SW 1271 (cell line): ENCODE measurements at regions not wholly inside any gene's neighbourhood (a gene's known extent, or its start where the extent isn't known, plus 50 kb on each side); places are given as distances from the start of the nearest gene placed in this dataset.
"Not testable (repeated sequence)": the region's sequence is repeated elsewhere in the genome, so short reads cannot be mapped to it uniquely, and the experiment has no call there.

ENCODE experiments used
- DNase-seq, 2 experiments: peaks; one replicate each; lab custom pipeline; 2025; lab: John Stamatoyannopoulos, UW

- no peak for DNase-seq
These were observed 119.0 kb downstream of the NKX6-1 start for GRCh38 chr4:84379917-84380641.

- no peak for DNase-seq
These were observed 120.1 kb downstream of the NKX6-1 start for GRCh38 chr4:84378983-84379382.

GRCh38 chr4:84378356-84378755 is 120.7 kb downstream of the NKX6-1 start:
- no peak for DNase-seq

- DNase-seq, result no peak
These were observed 132.2 kb downstream of the NKX6-1 start for GRCh38 chr4:84366907-84367306.

- DNase-seq, result no peak
These were observed 132.9 kb downstream of the NKX6-1 start for GRCh38 chr4:84366161-84366560.

GRCh38 chr4:84362896-84363655 is 136.0 kb downstream of the NKX6-1 start:
- no peak for DNase-seq

GRCh38 chr4:84342161-84342560 is 156.9 kb downstream of the NKX6-1 start:
- no peak for DNase-seq

GRCh38 chr4:84341559-84341958 is 157.5 kb downstream of the NKX6-1 start:
- DNase-seq, result no peak

- DNase-seq, result no peak
These were observed 160.7 kb downstream of the NKX6-1 start for GRCh38 chr4:84338367-84338766.

GRCh38 chr4:84336964-84337705 is 162.0 kb downstream of the NKX6-1 start:
- DNase-seq, result no peak

- no peak for DNase-seq
These were observed 171.6 kb downstream of the NKX6-1 start for GRCh38 chr4:84327526-84327925.

GRCh38 chr4:84325625-84326024 is 173.5 kb downstream of the NKX6-1 start:
- DNase-seq, result no peak

- no peak for DNase-seq
These were observed 174.5 kb downstream of the NKX6-1 start for GRCh38 chr4:84324303-84325245.

GRCh38 chr4:84319124-84319523 is 180.0 kb downstream of the NKX6-1 start:
- DNase-seq, result no peak

GRCh38 chr4:84317513-84317912 is 181.6 kb downstream of the NKX6-1 start:
- no peak for DNase-seq

GRCh38 chr4:84312426-84313012 is 186.6 kb downstream of the NKX6-1 start:
- no peak for DNase-seq

- DNase-seq, result no peak
These were observed 189.9 kb downstream of the NKX6-1 start for GRCh38 chr4:84309191-84309590.

GRCh38 chr4:84298719-84299254 is 200.3 kb downstream of the NKX6-1 start:
- DNase-seq, result not testable (repeated sequence)

- no peak for DNase-seq
These were observed 200.9 kb downstream of the NKX6-1 start for GRCh38 chr4:84298023-84298718.

GRCh38 chr4:84291969-84292368 is 207.1 kb downstream of the NKX6-1 start:
- DNase-seq, result no peak
